NOMO-1 (cell line): ENCODE measurements at regions not wholly inside any gene's neighbourhood (a gene's known extent, or its start where the extent isn't known, plus 50 kb on each side); places are given as distances from the start of the nearest gene placed in this dataset.

Experiments
- DNase-seq, 2 experiments: peaks; one replicate each; lab custom pipeline; 2025; ENCODE audit not compliant: unreplicated experiment in 2 of 2; lab: John Stamatoyannopoulos, UW

DNA sequence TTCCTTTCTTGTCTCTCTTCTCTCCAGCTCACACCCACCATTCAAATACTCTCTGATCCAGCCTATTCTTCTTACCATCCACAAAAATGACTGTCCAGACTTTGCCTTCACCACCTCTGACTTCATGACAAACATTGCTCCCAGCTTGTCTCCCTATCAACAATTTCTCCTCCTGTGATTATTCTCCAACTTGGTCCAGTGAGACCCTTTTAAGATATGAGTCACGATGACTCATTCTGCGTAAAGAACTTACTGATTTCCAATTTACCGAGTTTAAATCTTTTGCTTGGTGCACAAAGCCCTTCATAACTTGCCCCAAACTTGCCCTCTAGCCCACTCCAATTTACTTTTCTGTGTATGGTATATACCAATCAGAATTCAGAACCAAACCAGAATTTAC, 833.2 kb downstream of the MAFB start:
- DNase-seq = no peak

DNA sequence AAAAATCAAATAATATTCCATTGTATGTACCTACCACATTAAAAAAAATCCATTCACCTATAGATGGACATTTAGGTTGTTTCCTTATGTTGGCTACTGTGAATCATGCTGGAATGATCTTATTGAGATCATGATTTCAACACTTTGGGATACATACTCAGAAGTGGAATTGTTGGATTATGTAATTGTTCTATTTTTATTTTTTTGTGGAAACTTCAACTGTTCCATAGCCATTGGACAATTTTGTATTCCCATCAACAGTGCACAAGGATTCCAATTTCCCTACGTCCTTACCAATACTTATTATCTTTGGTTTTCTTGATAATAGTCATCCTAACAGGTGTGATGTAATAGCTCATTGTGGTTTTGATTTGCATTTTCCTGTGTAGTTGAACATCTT, 834.0 kb downstream of the MAFB start:
- DNase-seq = no peak

DNA sequence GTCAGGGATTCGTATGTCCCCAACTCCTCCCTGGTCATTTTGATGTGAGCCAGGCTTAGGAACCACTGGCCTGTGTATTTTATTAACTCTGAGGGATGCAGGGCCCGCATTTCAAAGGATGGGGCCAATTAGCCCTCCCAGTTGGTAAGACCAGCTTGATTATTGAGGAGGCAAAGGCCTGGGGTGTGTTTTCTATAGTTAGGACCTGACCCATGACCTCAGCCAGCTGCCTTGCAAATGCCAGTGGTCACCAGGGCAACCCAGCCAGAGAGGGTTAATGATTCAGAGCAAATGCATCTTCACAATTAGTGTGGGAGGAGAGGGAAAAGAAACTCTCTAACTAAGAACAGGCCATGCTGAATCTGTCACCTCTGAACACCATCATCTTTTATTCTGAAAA, 835.4 kb downstream of the MAFB start:
- no peak for DNase-seq

DNA sequence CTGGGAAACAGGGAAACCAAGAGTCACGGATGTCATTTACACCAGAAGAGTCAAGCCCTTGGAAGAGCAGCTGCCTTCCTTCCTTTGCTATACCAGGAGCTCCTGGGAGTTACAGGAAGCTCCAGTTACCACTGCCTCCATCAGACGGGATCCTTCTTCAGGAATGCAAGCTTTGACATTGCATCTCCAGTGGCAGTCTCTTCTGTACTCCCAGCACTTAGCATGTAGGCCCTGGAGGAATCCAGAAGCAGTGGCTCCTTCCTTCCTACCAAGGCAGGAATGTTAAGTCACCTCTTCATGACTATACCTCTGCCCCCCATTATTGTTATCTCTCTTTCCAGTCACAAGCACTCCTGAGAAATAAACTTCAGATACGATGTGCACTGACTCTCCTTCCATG, 836.0 kb downstream of the MAFB start:
- DNase-seq = no peak

GRCh38 chr20:39851459-39851858, 837.6 kb downstream of the MAFB start:
- no peak for DNase-seq

DNA sequence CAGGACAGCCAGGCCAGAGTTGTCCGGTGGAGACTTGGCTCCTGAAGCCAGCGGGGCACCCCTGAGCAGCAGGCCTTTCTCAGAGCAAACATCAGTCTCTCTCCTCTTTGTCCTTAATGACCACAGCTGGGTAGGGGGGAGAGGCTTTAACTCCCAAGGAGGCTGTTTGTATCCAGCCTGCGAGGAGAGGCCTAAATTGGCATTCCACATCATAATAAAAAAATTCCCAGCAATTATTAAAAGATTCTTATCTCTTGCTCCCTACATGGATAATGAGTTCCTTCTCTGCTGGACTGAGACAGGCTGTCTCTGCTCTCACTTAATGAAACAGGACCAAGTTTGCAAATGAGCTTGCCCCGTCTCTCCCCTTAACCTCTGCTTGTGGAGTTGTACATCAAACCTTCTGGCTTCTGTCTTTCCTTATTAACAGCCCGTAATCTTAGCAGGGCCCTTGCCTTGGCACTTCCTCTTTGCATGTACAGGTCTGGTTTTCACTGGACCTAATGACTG, 838.2 kb downstream of the MAFB start:
- no peak for DNase-seq

DNA sequence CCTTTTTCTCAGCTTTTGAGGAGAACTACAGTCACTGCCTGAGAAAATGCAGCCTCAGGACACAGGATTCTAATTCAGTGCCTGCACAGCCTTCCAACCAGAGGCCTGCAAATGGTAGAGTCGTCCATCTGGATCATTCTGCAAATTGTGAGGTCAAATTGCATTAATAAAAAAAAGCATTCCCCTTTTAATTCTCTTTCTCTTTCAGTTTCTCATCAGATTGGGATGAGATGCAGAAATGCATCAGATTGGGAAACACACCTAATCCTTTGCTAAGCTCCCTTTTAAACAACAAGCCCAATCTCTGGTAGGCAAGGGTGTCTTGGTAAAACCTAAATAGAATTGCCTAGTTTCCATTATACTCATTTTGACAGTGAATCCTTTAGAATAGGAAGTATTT, 838.8 kb downstream of the MAFB start:
- no peak for DNase-seq

DNA sequence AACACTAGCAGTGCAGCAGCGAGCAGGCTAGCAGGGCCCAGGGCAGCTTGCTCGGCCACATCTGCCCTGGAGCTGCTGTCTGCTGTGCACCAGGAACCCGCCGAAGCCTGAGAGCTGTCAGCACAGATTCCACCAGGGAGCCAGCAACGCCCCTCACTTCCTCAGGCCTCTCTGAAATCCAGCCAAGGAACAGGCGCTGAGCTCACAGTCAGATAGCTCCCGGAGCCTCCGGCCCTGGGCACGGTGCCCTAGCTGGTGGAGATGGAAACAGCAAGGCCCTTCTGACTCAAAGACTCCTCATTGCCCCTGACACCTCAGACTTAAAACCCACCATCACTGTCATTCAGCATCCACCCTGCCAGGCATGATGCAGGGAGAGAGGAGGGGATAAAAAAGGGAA, 839.4 kb downstream of the MAFB start:
- no peak for DNase-seq

- DNase-seq = no peak
Observed at GRCh38 chr20:39849171-39849570, 839.9 kb downstream of the MAFB start.

DNA sequence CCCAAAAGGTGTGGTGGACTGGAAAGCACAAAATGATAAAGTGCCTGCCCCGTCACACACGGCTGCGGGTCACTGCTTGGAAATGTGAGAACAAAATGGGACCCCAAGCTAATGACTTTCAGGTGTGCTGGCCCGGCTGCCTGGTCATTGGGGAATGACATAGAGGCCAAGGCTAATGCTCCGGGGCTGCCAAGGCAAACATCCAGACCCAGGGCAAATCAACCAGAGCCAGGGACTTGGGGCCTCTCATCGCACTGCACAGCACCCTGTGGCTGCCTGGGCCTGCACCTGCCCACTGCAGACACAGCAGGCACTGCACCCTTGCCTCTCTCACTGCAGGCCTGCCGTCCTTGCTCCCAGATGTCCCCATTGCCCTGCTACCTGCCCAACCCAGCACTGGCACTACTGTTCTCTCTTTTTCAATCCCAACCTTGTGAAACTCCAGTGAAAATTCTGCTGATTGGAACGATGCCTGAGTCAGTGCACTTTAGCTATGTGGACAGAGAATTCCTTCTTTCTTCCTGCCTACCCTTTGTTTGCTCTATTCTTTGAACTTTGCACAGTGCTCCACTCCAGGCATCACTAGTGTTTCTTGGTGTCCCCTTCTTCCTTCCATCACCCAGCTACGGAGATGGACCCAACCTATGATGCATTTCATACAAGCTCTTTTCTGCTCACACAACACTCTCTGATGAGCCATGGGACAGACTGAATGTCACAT, 849.5 kb downstream of the MAFB start:
- DNase-seq = no peak

GRCh38 chr20:39837561-39837960, 851.5 kb downstream of the MAFB start:
- no peak for DNase-seq

DNA sequence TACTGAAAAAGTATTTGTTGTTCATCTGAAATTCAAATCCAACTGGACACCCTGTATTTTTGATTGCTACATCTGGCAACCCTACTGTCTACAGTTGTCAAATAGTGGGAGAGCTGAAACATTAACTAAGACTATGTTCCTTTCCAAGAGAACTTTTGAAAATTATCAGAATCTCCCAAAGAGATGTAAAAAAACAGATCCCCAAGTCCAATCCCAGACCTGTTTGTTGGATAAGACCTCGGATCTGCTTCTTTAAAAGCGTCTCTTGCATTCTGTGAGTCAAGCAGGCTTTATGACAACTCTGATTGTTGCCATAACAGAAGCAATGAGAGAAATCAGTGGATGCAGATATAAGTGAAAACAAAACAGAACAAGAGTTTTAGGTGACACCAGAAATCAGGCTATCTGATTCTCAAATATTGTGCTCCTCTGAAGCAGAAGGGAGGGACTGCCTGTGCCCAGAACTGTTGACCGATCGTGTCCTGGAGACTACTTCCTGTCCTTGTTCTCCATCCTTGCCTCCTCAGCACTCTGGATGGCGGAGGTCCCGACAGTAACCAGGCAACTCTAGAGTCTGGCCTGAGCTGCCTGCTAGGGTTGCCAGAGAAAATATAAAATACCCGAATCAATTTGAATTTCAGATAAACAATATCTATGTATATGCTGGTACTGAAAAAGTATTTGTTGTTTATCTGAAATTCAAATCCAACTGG, 853.8 kb downstream of the MAFB start:
- DNase-seq = no peak

DNA sequence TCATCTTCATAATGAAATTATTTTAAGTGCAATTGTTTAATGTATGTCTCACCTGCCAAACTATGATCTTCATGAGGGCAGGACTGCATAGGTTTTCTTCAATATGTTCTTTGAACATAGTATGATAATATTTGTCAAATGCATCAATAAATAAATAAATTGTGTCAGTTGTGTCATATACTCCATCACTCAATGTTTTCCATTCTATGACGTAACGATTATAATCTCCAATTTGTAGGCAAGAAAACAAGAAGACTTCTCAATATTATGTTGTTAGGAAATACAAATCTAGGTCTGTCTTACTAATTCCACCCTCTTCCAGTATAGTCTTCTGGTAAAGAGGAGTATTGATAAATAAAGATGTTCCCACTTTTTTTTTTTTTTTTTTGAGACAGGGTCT, 858.1 kb downstream of the MAFB start:
- no peak for DNase-seq

DNA sequence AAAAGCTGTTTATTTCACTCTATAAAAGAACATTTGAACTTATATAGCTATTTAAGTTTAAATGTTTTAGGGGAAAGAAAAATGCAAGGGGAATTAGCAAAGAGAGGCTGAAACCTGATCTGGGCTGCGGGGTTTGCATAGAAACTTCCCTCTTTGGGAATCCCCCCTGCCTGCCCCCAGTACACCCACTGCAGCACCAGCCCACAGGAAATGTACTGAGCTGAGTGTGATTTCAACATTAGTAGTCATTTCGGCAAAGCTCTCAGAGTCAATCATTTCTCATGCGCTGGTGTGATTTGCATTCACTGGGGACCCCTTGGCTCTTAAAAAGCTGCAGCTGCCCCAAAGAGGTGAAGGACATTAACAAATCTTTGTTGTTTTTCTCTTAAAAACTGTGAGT, 859.4 kb downstream of the MAFB start:
- no peak for DNase-seq

- no peak for DNase-seq
Observed at GRCh38 chr20:39829256-39829655, 859.8 kb downstream of the MAFB start.

DNA sequence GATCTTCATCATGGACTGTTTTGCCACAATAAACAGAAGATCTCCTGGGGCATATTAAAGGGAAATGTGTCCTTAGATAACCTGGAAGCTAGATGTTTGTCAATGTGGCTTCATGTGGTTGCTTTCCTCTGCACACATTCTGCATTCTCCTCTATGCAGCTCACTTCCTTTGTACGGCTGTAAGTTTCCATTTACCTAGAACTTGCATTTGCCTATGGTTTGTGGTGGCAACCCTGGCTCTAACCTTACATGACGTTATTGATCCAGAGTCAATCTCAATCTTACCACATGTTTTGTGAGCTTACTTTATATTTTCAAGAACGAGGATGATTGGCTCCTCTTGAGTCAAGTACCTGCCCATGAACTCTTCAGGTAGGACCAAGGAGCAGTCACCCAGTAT, 863.1 kb downstream of the MAFB start:
- no peak for DNase-seq

GRCh38 chr20:39825524-39825923, 863.4 kb downstream of the DHX35 start:
- DNase-seq = no peak

DNA sequence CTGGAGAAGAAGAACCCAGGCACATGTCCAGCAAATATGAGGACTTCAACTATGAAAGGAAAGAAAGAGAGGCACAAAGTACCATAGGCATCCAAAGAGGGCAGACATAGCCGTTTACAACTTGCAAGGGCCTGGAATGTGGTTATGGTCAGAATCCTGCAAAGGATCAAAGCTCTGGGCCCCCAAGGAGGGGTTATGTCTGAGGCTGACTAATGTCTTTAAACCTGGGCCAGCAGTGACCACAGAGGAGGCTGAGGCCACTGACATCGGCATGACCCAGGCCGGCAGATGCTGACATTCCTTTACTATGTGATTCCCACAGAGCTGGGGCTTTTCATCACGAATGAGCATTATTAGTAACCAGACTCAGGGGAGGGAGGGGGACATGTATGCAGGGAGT, 861.1 kb downstream of the DHX35 start:
- no peak for DNase-seq

DNA sequence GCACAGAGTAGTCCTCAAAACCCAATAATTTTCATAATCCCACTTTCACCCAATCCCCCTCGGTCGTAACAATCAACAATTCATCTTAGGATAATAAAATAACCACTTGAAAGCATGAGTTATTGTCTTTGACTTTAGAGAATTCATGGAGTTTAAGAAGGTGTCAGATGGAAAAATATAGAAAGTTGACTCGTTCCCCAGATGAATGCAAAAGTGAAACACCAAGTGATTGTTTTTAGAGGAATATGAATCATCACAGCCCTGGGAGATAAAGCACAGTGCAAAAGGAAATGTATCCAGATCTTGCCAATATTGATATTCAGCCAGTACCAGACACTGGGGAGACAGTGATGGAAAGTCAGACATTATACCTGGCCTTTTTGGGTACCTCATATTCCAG, 860.5 kb downstream of the DHX35 start:
- no peak for DNase-seq

DNA sequence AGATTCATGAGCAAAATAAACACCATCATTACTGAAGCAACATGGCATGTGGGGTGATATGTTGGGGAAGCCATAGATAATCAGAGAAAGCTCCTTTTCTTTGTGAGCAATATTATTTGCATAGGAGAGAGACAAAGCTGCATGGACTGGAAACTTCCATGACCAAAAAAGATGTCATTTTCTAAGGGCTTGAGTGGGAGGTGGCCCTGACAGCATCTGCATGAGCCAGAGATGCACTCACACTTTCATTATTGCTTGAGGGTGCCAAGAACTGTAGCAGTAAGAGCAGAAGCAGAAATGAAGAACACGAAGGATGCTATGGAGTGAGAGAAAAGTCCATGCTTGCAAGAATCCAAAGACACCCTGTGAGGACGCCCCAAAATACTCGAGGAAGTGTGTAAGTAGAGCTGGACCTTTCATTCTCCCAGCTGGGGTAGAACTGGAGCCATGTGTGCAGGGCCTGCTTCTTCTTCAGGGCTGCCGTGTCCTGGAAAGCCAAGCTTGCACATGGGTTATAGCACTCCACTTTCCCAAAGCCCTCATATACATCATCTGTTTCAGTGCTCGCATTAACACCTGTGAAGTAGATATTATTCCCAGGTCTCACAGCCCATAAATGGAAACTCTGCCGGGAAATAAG, 851.2 kb downstream of the DHX35 start:
- no peak for DNase-seq

GRCh38 chr20:39812116-39812515, 850.0 kb downstream of the DHX35 start:
- no peak for DNase-seq

DNA sequence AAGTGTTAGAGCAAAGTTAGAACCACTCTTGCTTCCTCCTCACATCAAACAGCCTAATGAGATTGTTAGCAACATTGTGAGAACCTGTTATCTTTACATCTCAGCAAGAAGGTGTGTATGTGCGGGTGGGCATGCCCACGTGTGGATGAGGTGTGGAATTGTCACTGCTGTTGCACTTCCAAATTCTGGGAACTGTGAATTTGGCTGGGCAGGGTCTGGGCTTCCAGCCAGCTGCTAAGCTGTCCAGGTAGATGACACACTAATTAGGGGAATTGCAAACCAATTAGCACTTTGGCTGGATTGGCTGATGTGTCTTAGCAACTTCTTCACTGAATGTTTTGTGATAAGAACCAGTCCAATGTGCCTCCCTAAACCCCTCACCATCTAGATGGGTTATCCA, 848.2 kb downstream of the DHX35 start:
- DNase-seq = no peak
